Prostate gland (tissue), 2 donors: ENCODE measurements at regions not wholly inside any gene's neighbourhood (a gene's known extent, or its start where the extent isn't known, plus 50 kb on each side); places are given as distances from the start of the nearest gene placed in this dataset.
A peak's percentile ranks its signal among the peaks of the same experiment; 100 is the strongest.

Experiments used
- POLR2A ChIP-seq: fragments of 450-650 bp; IDR thresholded peaks from one replicate; pipeline ENCODE4 v1.6.1; 2016; ENCODE audit warnings: antibody characterized with exemption, mild to moderate bottlenecking
- POLR2AphosphoS5 ChIP-seq: sonication (generic); formaldehyde crosslinking; IDR thresholded peaks from one replicate; pipeline ENCODE4 v1.6.1; 2017; ENCODE audit warnings: antibody characterized with exemption
- TF ChIP-seq, protein P1 (sequence below), 4 experiments: fragments of 200-600 bp in 2 of 4; fragments of 450-650 bp in 2 of 4; sonication (generic) in 2 of 4; IDR thresholded peaks; 1 replicate in 3 of 4; 2 replicates in 1 of 4; pipeline ENCODE4 v1.5.1; 2016 to 2019; ENCODE audit warnings: antibody characterized with exemption in 4 of 4, mild to moderate bottlenecking in 2 of 4, moderate library complexity in 2 of 4

DNA sequence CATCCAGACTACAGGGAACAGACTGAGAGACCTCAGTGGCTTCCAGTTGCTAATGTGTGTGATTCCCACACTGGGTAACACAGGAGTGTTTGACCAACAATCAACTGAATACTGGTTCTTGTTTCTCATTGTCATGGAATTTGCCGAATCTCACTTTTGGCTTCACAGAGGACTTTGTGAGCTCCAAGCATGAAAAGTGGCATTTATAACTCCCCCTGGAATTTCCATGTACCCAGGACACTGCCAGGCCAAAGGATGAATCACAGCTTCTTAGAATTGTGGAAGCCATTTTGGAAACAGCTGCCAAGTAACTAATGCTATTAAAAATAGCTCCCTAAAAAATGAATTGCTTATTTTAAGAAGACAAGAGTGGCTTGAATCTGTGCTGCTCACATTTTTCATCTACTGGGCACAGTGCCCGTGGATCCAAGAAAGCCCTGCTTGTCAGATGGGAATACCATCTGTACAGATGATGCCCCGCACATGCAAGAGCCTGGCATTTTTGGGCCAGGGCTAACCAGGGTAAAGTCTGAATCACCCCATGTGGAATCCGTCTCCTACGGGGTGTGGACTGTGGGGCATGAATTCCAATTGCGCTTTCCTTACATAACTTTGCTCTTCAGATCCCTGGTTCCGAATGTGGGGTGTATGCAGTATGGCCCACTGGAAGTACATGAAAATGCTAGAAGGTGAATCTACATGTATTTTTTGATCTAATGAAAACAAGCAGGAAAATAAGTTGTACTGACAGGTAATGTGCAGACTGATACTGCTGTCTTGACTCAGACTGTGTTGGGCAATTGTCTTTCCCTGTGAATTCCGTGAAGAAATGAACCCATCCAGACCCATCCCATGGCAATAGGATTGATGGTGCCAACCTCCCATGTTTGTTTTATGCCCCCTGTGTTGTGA lies 487.3 kb downstream of the SIPA1L2 start:
- TF ChIP-seq, protein P1, sequence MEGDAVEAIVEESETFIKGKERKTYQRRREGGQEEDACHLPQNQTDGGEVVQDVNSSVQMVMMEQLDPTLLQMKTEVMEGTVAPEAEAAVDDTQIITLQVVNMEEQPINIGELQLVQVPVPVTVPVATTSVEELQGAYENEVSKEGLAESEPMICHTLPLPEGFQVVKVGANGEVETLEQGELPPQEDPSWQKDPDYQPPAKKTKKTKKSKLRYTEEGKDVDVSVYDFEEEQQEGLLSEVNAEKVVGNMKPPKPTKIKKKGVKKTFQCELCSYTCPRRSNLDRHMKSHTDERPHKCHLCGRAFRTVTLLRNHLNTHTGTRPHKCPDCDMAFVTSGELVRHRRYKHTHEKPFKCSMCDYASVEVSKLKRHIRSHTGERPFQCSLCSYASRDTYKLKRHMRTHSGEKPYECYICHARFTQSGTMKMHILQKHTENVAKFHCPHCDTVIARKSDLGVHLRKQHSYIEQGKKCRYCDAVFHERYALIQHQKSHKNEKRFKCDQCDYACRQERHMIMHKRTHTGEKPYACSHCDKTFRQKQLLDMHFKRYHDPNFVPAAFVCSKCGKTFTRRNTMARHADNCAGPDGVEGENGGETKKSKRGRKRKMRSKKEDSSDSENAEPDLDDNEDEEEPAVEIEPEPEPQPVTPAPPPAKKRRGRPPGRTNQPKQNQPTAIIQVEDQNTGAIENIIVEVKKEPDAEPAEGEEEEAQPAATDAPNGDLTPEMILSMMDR (IDR thresholded peaks at IDR 0.05), result no peak
- TF ChIP-seq POLR2A, result no peak
- peak; percentile 35 for TF ChIP-seq POLR2AphosphoS5
